ENCODE measurements at regions not wholly inside any gene's neighbourhood (a gene's known extent, or its start where the extent isn't known, plus 50 kb on each side); places are given as distances from the start of the nearest gene placed in this dataset.

DNA sequence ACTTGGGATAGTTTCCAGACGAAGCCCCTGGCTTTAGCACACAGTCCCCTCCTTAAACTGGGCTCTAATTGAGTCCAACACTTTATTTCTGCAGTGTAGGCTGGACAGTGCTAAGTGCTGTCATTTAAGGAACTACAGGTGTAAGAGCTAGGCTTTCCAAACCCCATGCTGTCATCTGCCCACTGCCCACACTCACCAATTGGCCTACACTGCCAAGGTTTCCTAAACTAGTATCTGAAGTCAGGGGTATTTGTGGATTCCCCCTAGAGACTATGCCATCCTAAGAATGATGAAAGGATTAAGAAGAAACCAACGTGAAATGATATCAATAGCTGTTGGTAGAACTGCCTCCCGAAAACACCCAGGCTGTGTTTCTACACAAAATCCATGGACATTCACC is 160.9 kb downstream of the TBX15 start:
- FAIRE-seq (no peak), ATAC-seq (no peak), DNase-seq (ENCODE audit: low spot score) (no peak)
- no TSS peak for BruUV-seq (replicated peaks)
- POLR2A ChIA-PET: no interaction called here
- no peaks in the 10 kb centered on the region for H4K20me1 ChIP-seq (ENCODE audit: insufficient read depth, low read length)
- no peak overlapping the region for H3K9ac ChIP-seq (ENCODE audit: insufficient read depth, low read depth, low read length)
- H3K9me3 ChIP-seq (ENCODE audit: low read length): no peaks in the 10 kb centered on the region
- no peaks in the 10 kb centered on the region for H3K36me3 ChIP-seq (replicated peaks in 1 of 2; ENCODE audit: control insufficient read depth in 1 of 2, insufficient read depth in 2 of 2, low read length in 2 of 2)
- no peak overlapping the region for H3K4me3 ChIP-seq (replicated peaks in 1 of 3; ENCODE audit: insufficient read depth in 1 of 3, low read depth in 2 of 3, low read length in 3 of 3)
- no peaks in the 10 kb centered on the region for H3K4me1 ChIP-seq (ENCODE audit: insufficient read depth, low read length)
- TF ChIP-seq, protein P1, sequence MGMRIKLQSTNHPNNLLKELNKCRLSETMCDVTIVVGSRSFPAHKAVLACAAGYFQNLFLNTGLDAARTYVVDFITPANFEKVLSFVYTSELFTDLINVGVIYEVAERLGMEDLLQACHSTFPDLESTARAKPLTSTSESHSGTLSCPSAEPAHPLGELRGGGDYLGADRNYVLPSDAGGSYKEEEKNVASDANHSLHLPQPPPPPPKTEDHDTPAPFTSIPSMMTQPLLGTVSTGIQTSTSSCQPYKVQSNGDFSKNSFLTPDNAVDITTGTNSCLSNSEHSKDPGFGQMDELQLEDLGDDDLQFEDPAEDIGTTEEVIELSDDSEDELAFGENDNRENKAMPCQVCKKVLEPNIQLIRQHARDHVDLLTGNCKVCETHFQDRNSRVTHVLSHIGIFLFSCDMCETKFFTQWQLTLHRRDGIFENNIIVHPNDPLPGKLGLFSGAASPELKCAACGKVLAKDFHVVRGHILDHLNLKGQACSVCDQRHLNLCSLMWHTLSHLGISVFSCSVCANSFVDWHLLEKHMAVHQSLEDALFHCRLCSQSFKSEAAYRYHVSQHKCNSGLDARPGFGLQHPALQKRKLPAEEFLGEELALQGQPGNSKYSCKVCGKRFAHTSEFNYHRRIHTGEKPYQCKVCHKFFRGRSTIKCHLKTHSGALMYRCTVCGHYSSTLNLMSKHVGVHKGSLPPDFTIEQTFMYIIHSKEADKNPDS (CRISPR knock-in tag; IDR thresholded peaks at IDR 0.05): no peak
- TF ChIP-seq, protein P2, sequence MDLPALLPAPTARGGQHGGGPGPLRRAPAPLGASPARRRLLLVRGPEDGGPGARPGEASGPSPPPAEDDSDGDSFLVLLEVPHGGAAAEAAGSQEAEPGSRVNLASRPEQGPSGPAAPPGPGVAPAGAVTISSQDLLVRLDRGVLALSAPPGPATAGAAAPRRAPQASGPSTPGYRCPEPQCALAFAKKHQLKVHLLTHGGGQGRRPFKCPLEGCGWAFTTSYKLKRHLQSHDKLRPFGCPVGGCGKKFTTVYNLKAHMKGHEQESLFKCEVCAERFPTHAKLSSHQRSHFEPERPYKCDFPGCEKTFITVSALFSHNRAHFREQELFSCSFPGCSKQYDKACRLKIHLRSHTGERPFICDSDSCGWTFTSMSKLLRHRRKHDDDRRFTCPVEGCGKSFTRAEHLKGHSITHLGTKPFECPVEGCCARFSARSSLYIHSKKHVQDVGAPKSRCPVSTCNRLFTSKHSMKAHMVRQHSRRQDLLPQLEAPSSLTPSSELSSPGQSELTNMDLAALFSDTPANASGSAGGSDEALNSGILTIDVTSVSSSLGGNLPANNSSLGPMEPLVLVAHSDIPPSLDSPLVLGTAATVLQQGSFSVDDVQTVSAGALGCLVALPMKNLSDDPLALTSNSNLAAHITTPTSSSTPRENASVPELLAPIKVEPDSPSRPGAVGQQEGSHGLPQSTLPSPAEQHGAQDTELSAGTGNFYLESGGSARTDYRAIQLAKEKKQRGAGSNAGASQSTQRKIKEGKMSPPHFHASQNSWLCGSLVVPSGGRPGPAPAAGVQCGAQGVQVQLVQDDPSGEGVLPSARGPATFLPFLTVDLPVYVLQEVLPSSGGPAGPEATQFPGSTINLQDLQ (CRISPR knock-in tag; IDR thresholded peaks at IDR 0.05): no peak
- no peak for TF ChIP-seq KAT2B (IDR thresholded peaks at IDR 0.05; ENCODE audit: borderline replicate concordance, low read depth, low read length)
- TF ChIP-seq ZKSCAN1 (IDR thresholded peaks at IDR 0.05; ENCODE audit: low read length): no peak
- no peak for TF ChIP-seq HMGXB3 (CRISPR knock-in tag; IDR thresholded peaks at IDR 0.05; ENCODE audit: borderline replicate concordance)
- no peak for TF ChIP-seq CBFB (CRISPR knock-in tag; IDR thresholded peaks at IDR 0.05)
- no peak for TF ChIP-seq GFI1 (CRISPR knock-in tag; IDR thresholded peaks at IDR 0.05; ENCODE audit: borderline replicate concordance)
- no peak for TF ChIP-seq ZNF263 (CRISPR knock-in tag; IDR thresholded peaks at IDR 0.05)
- no peak for TF ChIP-seq ZNF563 (CRISPR knock-in tag; IDR thresholded peaks at IDR 0.05)
- no peak for TF ChIP-seq PAX8 (CRISPR knock-in tag; IDR thresholded peaks at IDR 0.05; ENCODE audit: borderline replicate concordance)
- TF ChIP-seq ZFYVE20 (CRISPR knock-in tag; IDR thresholded peaks at IDR 0.05; ENCODE audit: borderline replicate concordance, low read depth): no peak
- no peak for TF ChIP-seq MTA1 (CRISPR knock-in tag; IDR thresholded peaks at IDR 0.05; ENCODE audit: borderline replicate concordance)
- CTCF ChIA-PET (ENCODE audit: low intra/inter-chr PET ratio, low total read pairs): interaction anchor here (1.3 kb wide), 1 partner anchor 181 kb away, joined by 6 read pairs; no protein-coding TSS in a partner anchor
- in situ Hi-C loops (cut with HindIII; ENCODE audit: extremely low pct_ligation_motif_present, low pct_unique_long_range_greater_than_20kb): no loop called here
- no peak overlapping the region for H2AFZ ChIP-seq (ENCODE audit: low read length)
- no peaks in the 10 kb centered on the region for H3K27me3 ChIP-seq (ENCODE audit: control insufficient read depth in 1 of 2, insufficient read depth in 2 of 2, low read length in 2 of 2)
- 45% methylated on average over 3 of the region's 3 CpGs for WGBS (ENCODE audit: low lambda C conversion rate)
- intact Hi-C loops (cut with micrococcal nuclease; ENCODE audit: unreplicated experiment): no loop called here
- H3K4me2 ChIP-seq (ENCODE audit: low read depth, low read length): no peak overlapping the region
- H3K79me2 ChIP-seq (ENCODE audit: insufficient read depth, low read length): no peaks in the 10 kb centered on the region
- no peak overlapping the region for H3K27ac ChIP-seq (ENCODE audit: extremely low read length, insufficient read depth, low read length)
